ENCODE measurements at regions not wholly inside any gene's neighbourhood (a gene's known extent, or its start where the extent isn't known, plus 50 kb on each side); places are given as distances from the start of the nearest gene placed in this dataset.
"Not testable (repeated sequence)": the region's sequence is repeated elsewhere in the genome, so short reads cannot be mapped to it uniquely, and the experiment has no call there.

- no peak for DNase-seq
Observed at GRCh38 chr10:42883993-42884983, 101.7 kb downstream of the BMS1 start.

GRCh38 chr10:42885491-42886270 is 103.1 kb downstream of the BMS1 start:
- DNase-seq, result no peak

DNA sequence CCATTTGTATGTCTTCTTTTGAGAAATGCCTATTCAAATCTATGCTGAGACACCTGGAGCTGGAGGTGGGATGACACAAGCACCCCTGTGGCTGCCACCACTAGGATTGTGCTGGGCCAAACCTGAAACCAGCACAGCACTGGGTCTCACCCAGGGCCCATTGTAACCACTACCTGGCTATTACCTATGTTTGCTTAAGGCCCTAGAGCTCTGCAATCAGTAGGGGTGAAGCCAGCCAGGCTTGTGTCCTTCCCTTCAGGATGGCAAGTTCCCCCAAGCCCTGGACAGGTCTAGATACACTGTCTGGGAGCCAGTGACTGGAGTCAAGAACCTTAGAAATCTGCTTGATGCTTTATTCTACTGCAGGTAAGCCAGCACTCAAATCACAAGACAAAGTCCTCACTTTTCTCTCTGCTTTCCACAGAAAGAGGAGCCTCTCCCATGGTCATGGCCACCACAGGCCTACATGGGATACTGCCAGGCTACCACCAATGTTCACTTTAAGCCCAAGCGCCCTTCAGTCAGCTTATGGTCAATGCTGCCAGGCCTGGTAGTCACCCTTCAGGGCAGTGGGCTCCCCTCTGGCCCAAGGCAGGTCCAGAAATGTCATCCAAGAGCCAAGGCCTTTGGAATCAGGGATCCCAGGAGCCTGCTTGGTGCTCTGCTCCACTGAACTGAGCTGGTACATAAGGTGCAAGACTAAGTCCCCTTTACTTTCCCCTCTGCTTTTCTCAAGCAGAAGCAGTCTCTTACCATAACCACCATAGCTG is 105.3 kb downstream of the BMS1 start:
- no peak for DNase-seq

DNA sequence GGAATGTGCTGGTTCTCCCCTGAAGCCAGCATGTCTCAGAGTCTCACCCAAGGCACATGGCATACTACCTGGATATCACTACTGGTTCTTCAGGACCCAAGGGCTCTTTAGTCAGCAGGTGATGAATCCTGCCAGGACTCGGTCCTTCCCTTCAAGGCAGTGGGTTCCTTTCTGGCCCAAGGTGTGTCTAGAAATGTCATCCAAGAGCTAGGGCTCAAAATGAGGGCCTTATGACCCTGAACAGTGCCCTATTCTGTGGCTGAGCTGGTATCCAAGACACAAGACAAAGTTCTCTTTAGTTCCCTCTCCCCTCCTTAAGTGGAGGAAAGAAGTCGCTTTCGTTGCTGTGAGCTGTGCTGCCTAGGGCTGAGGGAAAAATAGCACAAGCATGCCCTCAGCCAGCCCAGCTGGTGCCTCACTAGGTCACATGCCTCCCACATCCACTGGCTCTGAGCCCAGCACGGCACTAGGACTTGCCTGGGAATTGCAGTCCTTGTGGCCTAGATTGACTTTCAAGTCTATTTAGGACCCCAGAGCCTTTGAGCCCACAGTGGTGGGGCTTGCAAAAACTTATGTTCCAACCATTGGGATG is 106.0 kb downstream of the BMS1 start:
- no peak for DNase-seq

- no peak for DNase-seq
Observed at GRCh38 chr10:42896735-42897134, 114.1 kb downstream of the BMS1 start.

DNA sequence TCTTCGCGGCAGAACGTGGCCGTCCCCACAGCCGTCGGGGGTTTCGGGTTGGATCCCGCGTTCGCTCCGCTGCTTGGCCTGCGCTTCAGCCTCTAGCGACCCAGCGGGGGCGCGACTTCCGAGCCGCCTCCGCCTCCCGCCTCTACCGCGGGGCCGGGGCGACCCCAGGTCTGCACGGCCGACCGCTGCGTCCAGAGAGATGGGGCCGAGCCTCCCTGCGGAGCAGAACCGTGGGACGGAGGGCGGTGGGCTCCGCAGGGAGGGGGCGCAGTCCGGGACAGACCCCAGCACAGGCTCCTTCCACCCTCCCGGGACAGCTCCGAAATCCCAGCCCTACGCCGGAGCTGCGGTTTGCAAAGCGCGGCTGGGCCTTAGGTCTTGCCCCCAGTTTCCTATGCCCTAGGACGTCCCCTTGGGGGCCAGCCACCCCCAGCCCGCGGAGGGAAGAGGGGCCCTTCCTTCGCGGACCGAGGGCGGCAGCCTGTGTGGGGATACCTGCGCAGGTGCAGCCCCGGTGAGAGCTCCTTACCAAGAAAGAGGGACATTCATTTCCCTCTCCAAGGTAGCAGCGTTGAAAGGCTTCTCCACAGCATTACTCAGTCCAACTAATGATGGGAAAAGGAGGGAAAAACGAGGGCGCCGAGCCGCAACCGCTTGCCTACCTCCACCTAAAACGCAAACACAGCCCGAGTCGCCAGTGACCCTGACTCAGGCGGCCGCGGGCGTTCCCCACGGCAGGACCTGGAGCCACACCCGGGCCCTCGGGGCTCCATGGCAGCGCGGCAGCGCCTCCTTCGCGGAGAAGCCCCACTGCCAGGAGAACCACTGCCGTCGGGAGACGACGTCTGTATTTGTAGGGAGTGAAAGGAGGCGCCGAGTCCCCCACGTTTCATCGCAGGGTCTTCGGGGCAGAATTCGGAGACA is 115.7 kb downstream of the BMS1 start:
- DNase-seq, result no peak

DNA sequence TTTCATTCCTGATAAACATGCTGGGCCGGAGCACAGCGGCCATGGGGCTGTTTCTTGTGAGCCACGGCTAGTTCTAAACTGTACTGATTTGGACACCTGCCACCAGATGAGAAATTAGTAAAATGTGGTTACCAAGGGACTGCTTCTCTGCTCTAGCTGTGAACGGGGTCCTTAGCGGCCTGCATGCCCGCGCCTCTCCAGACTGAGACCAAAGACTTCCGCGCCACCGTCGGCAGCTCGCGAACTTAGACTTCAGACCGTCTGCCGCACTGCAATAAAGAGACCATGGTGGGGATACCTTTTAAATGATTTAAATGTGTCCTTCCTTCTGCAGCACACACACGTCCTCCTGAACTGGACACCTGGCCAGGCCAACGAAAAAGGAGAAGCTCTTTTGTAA is 116.4 kb downstream of the BMS1 start:
- no peak for DNase-seq

DNA sequence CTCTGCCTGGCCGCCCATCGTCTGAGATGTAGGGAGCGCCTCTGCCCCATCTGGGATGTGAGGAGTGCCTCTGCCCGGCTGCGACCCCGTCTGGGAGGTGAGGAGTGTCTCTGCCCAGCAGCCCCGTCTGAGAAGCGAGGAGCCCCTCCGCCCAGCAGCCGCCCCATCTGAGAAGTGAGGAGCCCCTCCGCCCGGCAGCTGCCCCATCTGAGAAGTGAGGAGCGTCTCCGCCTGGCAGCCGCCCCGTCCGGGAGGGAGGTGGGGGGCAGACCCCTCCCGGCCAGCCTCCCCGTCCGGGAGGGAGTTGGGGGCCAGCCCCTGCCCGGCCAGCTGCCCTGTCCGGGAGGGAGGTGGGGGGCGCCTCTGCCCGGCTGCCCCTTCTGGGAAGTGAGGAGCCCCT is 117.8 kb downstream of the BMS1 start:
- not testable (repeated sequence) for DNase-seq

- no peak for DNase-seq
Observed at GRCh38 chr10:42911359-42911758, 128.8 kb downstream of the BMS1 start.

DNA sequence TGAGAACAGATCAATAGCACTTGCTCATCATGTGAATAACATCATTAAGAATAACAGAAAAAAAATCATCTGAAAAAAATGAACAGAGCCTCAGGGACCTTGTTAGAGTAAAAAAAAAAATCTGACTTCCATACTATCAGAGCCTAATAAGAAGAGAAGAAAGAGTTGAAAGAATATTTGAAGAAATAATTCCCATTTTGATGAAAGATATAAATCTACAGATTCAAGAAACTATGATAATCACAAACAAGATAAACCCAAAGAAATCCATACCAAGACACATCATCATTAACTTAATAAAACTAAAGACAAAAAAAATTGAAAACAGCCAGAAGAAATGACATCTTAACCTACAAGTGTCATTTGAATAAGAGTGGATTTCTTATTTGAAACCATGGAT is 134.4 kb downstream of the BMS1 start:
- no peak for DNase-seq

GRCh38 chr10:42917821-42918220 is 135.2 kb downstream of the BMS1 start:
- DNase-seq, result no peak

- DNase-seq, result no peak
Observed at GRCh38 chr10:42921951-42922350, 139.4 kb downstream of the BMS1 start.

- DNase-seq, result no peak
Observed at GRCh38 chr10:42924484-42924883, 141.9 kb downstream of the BMS1 start.

DNA sequence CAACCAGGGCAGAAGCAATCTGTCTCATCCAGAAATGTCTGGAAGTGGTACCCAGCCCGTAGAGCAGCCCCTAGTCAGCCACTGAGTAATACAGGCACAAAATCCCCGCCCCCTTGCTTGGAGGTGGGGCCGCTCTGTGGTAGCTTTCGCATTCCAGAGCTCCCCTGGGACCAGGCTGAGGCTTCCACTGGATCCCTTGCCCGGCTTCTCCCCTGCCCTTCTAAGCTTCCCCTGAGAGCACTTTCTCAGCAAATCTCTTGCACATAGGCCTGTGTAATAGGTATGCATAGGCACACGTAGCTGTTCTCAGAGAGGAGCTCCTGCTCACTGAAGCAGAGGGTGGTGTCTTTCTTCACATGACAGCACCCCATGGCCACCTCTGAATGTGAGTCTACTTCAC is 144.2 kb downstream of the BMS1 start:
- peak; percentile 74 for DNase-seq

DNA sequence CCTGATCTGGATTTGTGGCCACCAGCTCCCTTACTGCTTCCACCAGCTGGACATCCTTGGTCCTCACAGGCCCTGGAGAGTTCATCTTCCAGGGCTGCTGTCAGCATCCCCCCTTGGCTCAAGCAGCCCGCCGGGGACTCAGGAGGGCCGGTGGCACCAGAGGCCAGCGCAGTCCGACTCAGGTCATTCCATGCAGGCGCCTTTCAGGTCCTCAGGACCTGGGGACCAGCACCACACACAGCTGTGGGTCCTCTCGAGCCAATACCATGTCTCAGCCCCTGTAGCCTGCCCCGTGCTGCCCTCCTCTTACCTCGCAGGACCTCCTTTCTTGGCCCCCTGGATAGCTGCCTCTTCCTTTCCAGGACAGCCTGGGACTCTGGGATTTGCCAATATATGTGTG is 145.5 kb downstream of the BMS1 start:
- no peak for DNase-seq

DNA sequence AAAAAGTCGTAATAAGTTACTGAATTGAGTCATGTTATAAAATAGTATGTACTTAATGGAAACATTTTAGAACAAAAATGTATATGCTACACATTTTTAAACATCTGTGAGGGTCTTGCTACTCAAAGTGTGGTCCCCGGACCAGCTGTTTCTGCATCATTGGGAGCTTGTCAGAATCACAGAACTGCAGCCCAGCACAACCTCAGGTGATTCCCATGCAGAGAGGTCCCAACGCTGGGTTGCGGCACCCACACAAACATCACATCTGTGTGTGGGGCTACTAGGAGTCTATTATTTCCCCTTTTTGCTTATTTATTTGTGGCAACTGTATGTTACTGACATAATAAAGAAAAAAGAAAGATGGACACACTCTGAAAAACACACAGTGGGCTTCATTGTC is 146.6 kb downstream of the BMS1 start:
- no peak for DNase-seq

DNA sequence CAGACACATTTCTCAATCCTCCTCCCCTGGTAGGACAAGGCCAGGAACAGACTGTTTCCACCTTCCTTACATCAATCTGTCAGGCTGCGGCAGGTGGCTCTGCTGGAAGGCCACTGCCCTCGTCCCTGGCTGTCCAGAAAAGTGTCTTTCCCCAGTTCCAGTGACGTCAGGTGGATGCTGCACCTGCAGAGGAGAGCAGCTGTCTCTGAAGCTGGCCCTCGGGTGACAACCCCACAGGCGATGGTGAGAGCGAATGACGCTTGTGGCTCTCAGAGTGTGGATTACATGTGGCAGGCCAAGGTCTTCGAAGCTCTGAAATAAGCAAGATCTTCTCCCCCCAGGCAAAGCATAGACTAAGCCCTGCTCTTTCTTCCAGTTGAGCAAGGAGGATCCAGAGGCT is 146.9 kb upstream of the RET start:
- DNase-seq, result no peak

GRCh38 chr10:42930516-42931192 is 146.2 kb upstream of the RET start:
- DNase-seq, result no peak

DNA sequence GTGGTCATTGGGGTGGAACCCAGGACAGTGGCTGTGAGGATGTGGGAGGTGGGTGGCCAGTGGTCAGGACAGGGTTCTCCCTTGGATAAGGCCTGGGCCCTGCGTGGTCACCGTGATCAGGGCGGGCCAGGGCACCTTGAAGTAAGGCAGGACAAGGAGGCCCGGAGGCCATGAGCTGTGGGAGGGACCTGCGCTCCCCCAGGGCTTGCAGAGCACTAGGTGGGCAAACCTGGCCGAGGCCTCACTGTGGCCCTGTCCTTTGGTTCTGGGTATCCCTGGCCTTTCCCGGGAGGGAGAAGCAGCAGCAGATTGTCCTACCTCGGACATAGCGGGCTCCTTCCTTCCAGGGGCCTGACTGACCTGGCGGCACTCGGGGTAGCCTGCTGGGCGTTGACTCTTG is 144.8 kb upstream of the RET start:
- no peak for DNase-seq

- DNase-seq, result no peak
Observed at GRCh38 chr10:42932735-42933447, 144.0 kb upstream of the RET start.

All from fibroblast of skin of right biceps (primary cell).